GM21367 (cell line): ENCODE measurements at regions not wholly inside any gene's neighbourhood (a gene's known extent, or its start where the extent isn't known, plus 50 kb on each side); places are given as distances from the start of the nearest gene placed in this dataset.

Experiments used
- ATAC-seq: cut with Tn5 transposase; IDR thresholded peaks from one replicate; pipeline ENCODE4 v1.9.1; 2021; ENCODE audit not compliant: unreplicated experiment

GRCh38 chr1:106603616-106604015 lies 452.9 kb upstream of the PRMT6 start:
- ATAC-seq: no peak

GRCh38 chr1:106608841-106609240 lies 447.6 kb upstream of the PRMT6 start:
- ATAC-seq: no peak

- no peak for ATAC-seq
Observed at GRCh38 chr1:106613068-106613467, 443.4 kb upstream of the PRMT6 start.

GRCh38 chr1:106613861-106614260 lies 442.6 kb upstream of the PRMT6 start:
- ATAC-seq: no peak

GRCh38 chr1:106615473-106615872 lies 441.0 kb upstream of the PRMT6 start:
- ATAC-seq: no peak

- no peak for ATAC-seq
Observed at GRCh38 chr1:106619080-106619826, 437.2 kb upstream of the PRMT6 start.

- no peak for ATAC-seq
Observed at GRCh38 chr1:106619827-106620134, 436.7 kb upstream of the PRMT6 start.

GRCh38 chr1:106620521-106620954 lies 435.9 kb upstream of the PRMT6 start:
- ATAC-seq: no peak

- no peak for ATAC-seq
Observed at GRCh38 chr1:106621853-106622252, 434.6 kb upstream of the PRMT6 start.

GRCh38 chr1:106637566-106637965 lies 418.9 kb upstream of the PRMT6 start:
- ATAC-seq: no peak

GRCh38 chr1:106646261-106646784 lies 410.2 kb upstream of the PRMT6 start:
- no peak for ATAC-seq

GRCh38 chr1:106646816-106647215 lies 409.7 kb upstream of the PRMT6 start:
- ATAC-seq: no peak

- ATAC-seq: no peak
Observed at GRCh38 chr1:106651028-106651762, 405.3 kb upstream of the PRMT6 start.

GRCh38 chr1:106659490-106660244 lies 396.8 kb upstream of the PRMT6 start:
- no peak for ATAC-seq

GRCh38 chr1:106675558-106675957 lies 380.9 kb upstream of the PRMT6 start:
- no peak for ATAC-seq

- no peak for ATAC-seq
Observed at GRCh38 chr1:106676021-106676420, 380.5 kb upstream of the PRMT6 start.

- no peak for ATAC-seq
Observed at GRCh38 chr1:106677181-106677580, 379.3 kb upstream of the PRMT6 start.

GRCh38 chr1:106677721-106678120 lies 378.8 kb upstream of the PRMT6 start:
- ATAC-seq: no peak

- ATAC-seq: no peak
Observed at GRCh38 chr1:106678279-106679050, 378.0 kb upstream of the PRMT6 start.

GRCh38 chr1:106680216-106680615 lies 376.3 kb upstream of the PRMT6 start:
- ATAC-seq: no peak

- ATAC-seq: no peak
Observed at GRCh38 chr1:106680776-106681344, 375.6 kb upstream of the PRMT6 start.
